Neural cell (in vitro differentiated cells): ENCODE measurements at regions not wholly inside any gene's neighbourhood (a gene's known extent, or its start where the extent isn't known, plus 50 kb on each side); places are given as distances from the start of the nearest gene placed in this dataset.
A peak's percentile ranks its signal among the peaks of the same experiment; 100 is the strongest.

Experiments
- H2AFZ ChIP-seq: fragments of 200-600, 300-800 bp; sonication (generic), shearing (Covaris generic); 2 replicates; pipeline ENCODE4 v1.6.0; 2014; ENCODE audit warnings: low read depth, mild to moderate bottlenecking, antibody characterized with exemption, low read length, moderate library complexity
- H3F3A ChIP-seq: fragments of 200-600 bp; shearing (Covaris generic); 2 replicates; pipeline ENCODE4 v1.6.1; 2016; ENCODE audit warnings: mild to moderate bottlenecking, moderate library complexity, mixed read lengths, antibody characterized with exemption, low read length; ENCODE audit not compliant: insufficient read depth, poor library complexity, severe bottlenecking
- H3K27ac ChIP-seq: fragments of 200-600, 300-800 bp; sonication (generic), shearing (Covaris generic); 2 replicates; pipeline ENCODE4 v1.5.1; 2014; ENCODE audit warnings: mild to moderate bottlenecking, low read length, moderate library complexity
- H3K27me3 ChIP-seq: fragments of 300-800, 200-600 bp; sonication (generic), shearing (Covaris generic); 2 replicates; pipeline ENCODE4 v1.6.0; 2014; ENCODE audit warnings: mild to moderate bottlenecking, low read depth, low read length, moderate library complexity; ENCODE audit not compliant: insufficient read depth
- H3K36me3 ChIP-seq: fragments of 300-800, 200-600 bp; sonication (generic), shearing (Covaris generic); 2 replicates; pipeline ENCODE4 v1.5.1; 2014; ENCODE audit warnings: mild to moderate bottlenecking, antibody characterized with exemption, low read length, moderate library complexity; ENCODE audit not compliant: insufficient read depth
- H3K4me2 ChIP-seq: fragments of 300-800, 200-600 bp; sonication (generic), shearing (Covaris generic); 2 replicates; pipeline ENCODE4 v1.6.0; 2014; ENCODE audit warnings: mild to moderate bottlenecking, low read length
- H3K4me3 ChIP-seq: fragments of 300-800, 200-600 bp; sonication (generic), shearing (Covaris generic); 2 replicates; pipeline ENCODE4 v1.5.1; 2014; ENCODE audit warnings: mild to moderate bottlenecking, low read length, moderate library complexity
- H3K79me2 ChIP-seq: fragments of 200-600 bp; shearing (Covaris generic); replicated peaks from 2 replicates; pipeline ENCODE4 v1.6.0; 2014; ENCODE audit warnings: mild to moderate bottlenecking, low read length, moderate library complexity; ENCODE audit not compliant: insufficient read depth
- H3K9ac ChIP-seq: fragments of 300-800, 200-600 bp; sonication (generic), shearing (Covaris generic); 2 replicates; pipeline ENCODE4 v1.6.1; 2016; ENCODE audit warnings: mild to moderate bottlenecking, low read length, mixed read lengths
- H3K9me2 ChIP-seq: fragments of 200-600 bp; shearing (Covaris generic); 2 replicates; pipeline ENCODE4 v1.6.1; 2016; ENCODE audit warnings: mild to moderate bottlenecking, low read length, mixed read lengths; ENCODE audit not compliant: insufficient read depth
- H3K9me3 ChIP-seq: fragments of 200-600, 300-800 bp; sonication (generic), shearing (Covaris generic); 2 replicates; pipeline ENCODE4 v1.6.1; 2016; ENCODE audit warnings: mild to moderate bottlenecking, mixed run types, low read length, moderate library complexity, mixed read lengths
- H4K20me1 ChIP-seq: fragments of 200-600 bp; shearing (Covaris generic); 2 replicates; pipeline ENCODE4 v1.6.1; 2016; ENCODE audit warnings: mild to moderate bottlenecking, mixed run types; ENCODE audit not compliant: insufficient read depth
- CTCF ChIP-seq: fragments of 450-650 bp; IDR thresholded peaks from 2 replicates; pipeline ENCODE4 v1.5.1; 2014; ENCODE audit warnings: antibody characterized with exemption, mild to moderate bottlenecking, moderate library complexity; ENCODE audit not compliant: poor library complexity, severe bottlenecking
- EP300 ChIP-seq: fragments of 450-650 bp; conservative IDR thresholded peaks from 2 replicates; pipeline ENCODE4 v1.6.1; 2014; ENCODE audit warnings: antibody characterized with exemption, mild to moderate bottlenecking, moderate library complexity; ENCODE audit not compliant: poor library complexity, severe bottlenecking
- EZH2 ChIP-seq: fragments of 200-600, 300-800 bp; shearing (Covaris generic), sonication (generic); IDR thresholded peaks from 2 replicates; pipeline ENCODE4 v1.6.1; 2014; ENCODE audit warnings: antibody characterized with exemption, low read length, borderline replicate concordance, mild to moderate bottlenecking; ENCODE audit not compliant: insufficient read depth, poor library complexity, severe bottlenecking
- MXI1 ChIP-seq: fragments of 450-650 bp; conservative IDR thresholded peaks from 2 replicates; pipeline ENCODE4 v1.6.1; 2014; ENCODE audit warnings: antibody characterized with exemption, mild to moderate bottlenecking; ENCODE audit not compliant: poor library complexity, severe bottlenecking
- POLR2AphosphoS5 ChIP-seq: IDR thresholded peaks from 2 replicates; pipeline ENCODE4 v1.6.1; 2012
- RAD21 ChIP-seq: fragments of 450-650 bp; conservative IDR thresholded peaks from 2 replicates; pipeline ENCODE4 v1.6.1; 2014; ENCODE audit warnings: antibody characterized with exemption, mild to moderate bottlenecking, moderate library complexity
- REST ChIP-seq: IDR thresholded peaks from 2 replicates; pipeline ENCODE4 v1.6.1; 2012; ENCODE audit warnings: borderline replicate concordance
- SMC3 ChIP-seq: fragments of 450-650 bp; conservative IDR thresholded peaks from 2 replicates; pipeline ENCODE4 v1.6.1; 2014; ENCODE audit warnings: antibody characterized with exemption, mild to moderate bottlenecking, moderate library complexity; ENCODE audit not compliant: poor library complexity
- TAF1 ChIP-seq: IDR thresholded peaks from 2 replicates; pipeline ENCODE4 v1.6.1; 2012; ENCODE audit warnings: low read depth

DNA sequence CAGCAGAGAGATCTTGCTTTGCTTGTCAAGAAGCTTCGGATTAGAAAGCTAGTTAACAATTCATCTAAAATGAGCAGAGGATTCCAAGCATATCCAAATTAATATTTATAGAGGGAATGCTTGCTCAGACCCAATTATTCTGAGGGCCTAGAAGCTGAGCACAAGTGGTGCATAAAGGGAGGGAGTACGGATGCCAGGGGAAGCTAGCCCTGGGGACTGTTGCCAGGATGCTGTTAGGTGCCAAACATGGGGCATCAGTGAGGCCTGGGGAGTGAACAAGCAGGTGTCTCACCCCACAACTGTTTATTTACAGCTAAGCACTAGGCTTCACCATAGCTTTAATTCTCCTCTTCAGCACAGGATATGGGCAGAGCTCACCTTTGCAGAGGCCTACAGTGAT lies 684.1 kb upstream of the C16orf82 start:
- no peaks in the 10 kb centered on the region for H3K9me3 ChIP-seq
- TF ChIP-seq CTCF: no peak
- no peak for TF ChIP-seq SMC3
- no peak for TF ChIP-seq MXI1
- TF ChIP-seq EP300: no peak
- no peak for TF ChIP-seq EZH2
- TF ChIP-seq REST: no peak
- TF ChIP-seq TAF1: no peak
- no peak for TF ChIP-seq RAD21
- no peak overlapping the region for H3K9ac ChIP-seq
- H3K4me2 ChIP-seq: no peak overlapping the region
- no peaks in the 10 kb centered on the region for H3K27me3 ChIP-seq
- H3K36me3 ChIP-seq: no peaks in the 10 kb centered on the region
- H3K27ac ChIP-seq: no peak overlapping the region
- H3K4me3 ChIP-seq: no peak overlapping the region
- H3K9me2 ChIP-seq: no peaks in the 10 kb centered on the region
- no peaks in the 10 kb centered on the region for H3K79me2 ChIP-seq
- H4K20me1 ChIP-seq: no peaks in the 10 kb centered on the region
- no peaks in the 10 kb centered on the region for H3F3A ChIP-seq
- no peak overlapping the region for H2AFZ ChIP-seq

- Histone ChIP-seq H2AFZ (no peak overlapping the region), H3K4me2 (peak overlapping the region; percentile 16), H3K79me2 (no peaks in the 10 kb centered on the region), H3K4me3 (no peak overlapping the region), H3K9me3 (no peaks in the 10 kb centered on the region), H3F3A (no peaks in the 10 kb centered on the region), H4K20me1 (no peaks in the 10 kb centered on the region), H3K27me3 (no peaks in the 10 kb centered on the region), H3K36me3 (no peaks in the 10 kb centered on the region), H3K9me2 (no peaks in the 10 kb centered on the region), H3K27ac (no peak overlapping the region), H3K9ac (peak overlapping the region; percentile 24)
- TF ChIP-seq POLR2AphosphoS5 (no peak), CTCF (no peak), RAD21 (no peak), TAF1 (no peak), SMC3 (no peak), MXI1 (no peak)
Observed at GRCh38 chr16:26386096-26386495, 680.6 kb upstream of the C16orf82 start.
